K562 (cell line): ENCODE measurements at regions not wholly inside any gene's neighbourhood (a gene's known extent, or its start where the extent isn't known, plus 50 kb on each side); places are given as distances from the start of the nearest gene placed in this dataset.

Experiments
- ATAC-seq: fragments of 200-7000 bp; cut with Tn5 transposase; 3 replicates; pipeline ENCODE4 v1.9.1; 2020; ENCODE audit warnings: moderate library complexity
- BruUV-seq: library from RNA; stranded (reverse); fragments of 400-500 nt; replicated peaks from 2 replicates; lab custom pipeline; 2021; lab: Mats Ljungman, UMichigan
- CTCF ChIA-PET: fragments of 300-600 bp; formaldehyde crosslinking; extraction: SDS; loops from one replicate; lab custom pipeline; 2021; ENCODE audit warnings: low intra/inter-chr PET ratio; lab: Yijun Ruan, JAX
- POLR2A ChIA-PET: fragments of 300-600, 350-650 bp; sonication (Branson Sonifier 250); formaldehyde crosslinking; extraction: SDS; loops from one replicate; lab custom pipeline; 2021; ENCODE audit warnings: antibody characterized with exemption, inconsistent platforms; lab: Yijun Ruan, JAX
- DNase-seq, 4 experiments: peaks; one replicate each; pipeline versions ENCODE4 v3.0.0 to v3.0.0-alpha.2; 2011 to 2018; ENCODE audit warnings: low spot score in 3 of 4, mixed read lengths in 3 of 4; ENCODE audit errors: extremely low read depth in 1 of 4
- FAIRE-seq: peaks from 2 replicates; lab custom pipeline; 2011; peaks lifted over from hg19 to GRCh38; lab: Jason Lieb, UNC
- H2AFZ ChIP-seq: 2 replicates; pipeline ENCODE4 v1.6.0; 2011; ENCODE audit warnings: low read depth, low read length, control low read depth, inconsistent platforms
- H3K27ac ChIP-seq: fragments of 200-600 bp; 3 replicates; pipeline ENCODE4 v1.8.0; 2011; ENCODE audit warnings: low read depth, mild to moderate bottlenecking, control low read depth, inconsistent platforms, low read length, moderate library complexity, mixed read lengths; ENCODE audit errors: extremely low read depth
- H3K27me3 ChIP-seq, 2 experiments: fragments of 300-600 bp in 1 of 2; 2 replicates in 1 of 2; 3 replicates in 1 of 2; pipeline versions ENCODE4 v1.6.0 to v1.8.0; 2011; ENCODE audit warnings: inconsistent platforms in 2 of 2, low read length in 2 of 2, mild to moderate bottlenecking in 1 of 2, mixed read lengths in 1 of 2, moderate library complexity in 1 of 2; ENCODE audit not compliant: control insufficient read depth in 2 of 2, insufficient read depth in 2 of 2
- H3K36me3 ChIP-seq: fragments of 300-600 bp; 3 replicates; pipeline ENCODE4 v1.8.0; 2011; ENCODE audit warnings: mild to moderate bottlenecking, low read length, inconsistent platforms; ENCODE audit not compliant: control insufficient read depth, insufficient read depth
- H3K4me1 ChIP-seq, 2 experiments: fragments of 200-600 bp in 1 of 2; replicated peaks in 1 of 2; 2 replicates in 1 of 2; 3 replicates in 1 of 2; pipeline versions ENCODE4 v1.5.1 to v1.8.0; 2011; ENCODE audit warnings: inconsistent platforms in 2 of 2, low read length in 2 of 2, mild to moderate bottlenecking in 1 of 2, mixed read lengths in 1 of 2, moderate library complexity in 1 of 2; ENCODE audit not compliant: control insufficient read depth in 2 of 2, insufficient read depth in 2 of 2
- H3K4me2 ChIP-seq: 2 replicates; pipeline ENCODE4 v1.6.1; 2011; ENCODE audit warnings: low read length, control low read depth, inconsistent platforms, mixed read lengths; ENCODE audit not compliant: insufficient read depth
- H3K4me3 ChIP-seq: fragments of 200-600 bp; sonication (generic), shearing (Covaris generic); 2 replicates; pipeline ENCODE4 v1.5.1; 2016; ENCODE audit warnings: control low read depth, inconsistent platforms
- H3K79me2 ChIP-seq: fragments of 200-600 bp; 3 replicates; pipeline ENCODE4 v1.8.0; 2011; ENCODE audit warnings: low read length, inconsistent platforms; ENCODE audit not compliant: control insufficient read depth, insufficient read depth
- H3K9ac ChIP-seq, 2 experiments: 2 replicates each; pipeline versions ENCODE4 v1.6.0 to v1.6.1; 2011; ENCODE audit warnings: low read depth in 2 of 2, low read length in 2 of 2, control low read depth in 1 of 2, inconsistent platforms in 1 of 2, mild to moderate bottlenecking in 1 of 2, mixed read lengths in 1 of 2; ENCODE audit not compliant: insufficient read depth in 1 of 2
- H3K9me1 ChIP-seq: one replicate; pipeline ENCODE4 v1.6.0; 2011; ENCODE audit warnings: inconsistent platforms, mild to moderate bottlenecking, low read length, moderate library complexity; ENCODE audit not compliant: control insufficient read depth, insufficient read depth
- H3K9me3 ChIP-seq: replicated peaks from 2 replicates; pipeline ENCODE4 v1.5.1; 2011; ENCODE audit warnings: low read depth, low read length, inconsistent platforms; ENCODE audit not compliant: control insufficient read depth, insufficient read depth
- H4K20me1 ChIP-seq: replicated peaks from 2 replicates; pipeline ENCODE4 v1.6.1; 2011; ENCODE audit warnings: low read length, inconsistent platforms, mixed read lengths; ENCODE audit not compliant: control insufficient read depth, insufficient read depth
- CCNT2 ChIP-seq: IDR thresholded peaks from 2 replicates; pipeline ENCODE4 v1.6.1; 2011; ENCODE audit warnings: borderline replicate concordance, low read depth, mild to moderate bottlenecking, moderate library complexity, mixed read lengths, low read length; ENCODE audit not compliant: insufficient read length; ENCODE audit errors: extremely low read depth
- EHMT2 ChIP-seq: fragments of 450-650 bp; IDR thresholded peaks from 2 replicates; pipeline ENCODE4 v1.6.1; 2018; ENCODE audit warnings: antibody characterized with exemption
- MAFG ChIP-seq: fragments of 450-650 bp; conservative IDR thresholded peaks from 2 replicates; pipeline ENCODE4 v1.6.1; 2016; ENCODE audit warnings: missing genetic modification characterization, missing compliant biosample characterization
- MTA2 ChIP-seq: fragments of 450-650 bp; IDR thresholded peaks from 2 replicates; pipeline ENCODE4 v1.6.1; 2016; ENCODE audit warnings: low read depth
- RNF2 ChIP-seq: sonication (generic); IDR thresholded peaks from 2 replicates; pipeline ENCODE4 v1.6.1; 2016
- SLC30A9 ChIP-seq: fragments of 250-450 bp; sonication (Bioruptor Pico); IDR thresholded peaks from 2 replicates; pipeline ENCODE4 v1.8.0; 2022; ENCODE audit warnings: mild to moderate bottlenecking, moderate library complexity
- ZBTB11 ChIP-seq, 3 experiments: fragments of 200-800 bp in 1 of 3; fragments of 250-450 bp in 1 of 3; fragments of 450-650 bp in 1 of 3; sonication (Bioruptor Pico) in 1 of 3; sonication (Bioruptor generic) in 1 of 3; formaldehyde crosslinking in 1 of 3; IDR thresholded peaks; 2 replicates each; pipeline versions ENCODE4 v1.6.1 to v1.8.0; 2016 to 2022; ENCODE audit warnings: mild to moderate bottlenecking in 2 of 3, missing genetic modification characterization in 2 of 3, missing compliant biosample characterization in 1 of 3, moderate library complexity in 1 of 3
- ZNF589 ChIP-seq: fragments of 200-800 bp; sonication (Bioruptor generic); IDR thresholded peaks from 2 replicates; pipeline ENCODE4 v1.6.1; 2016; ENCODE audit warnings: low read depth, missing genetic modification characterization, missing compliant biosample characterization
- WGBS: fragments of 100-300 bp; shearing (Covaris generic); methylation state at CpG from one replicate; pipeline ENCODE4 v1.1.6; 2016; ENCODE audit warnings: low coverage, mixed read lengths; ENCODE audit not compliant: insufficient coverage; ENCODE audit errors: missing lambda C conversion rate; 5-methylcytosine and 5-hydroxymethylcytosine counted together
- in situ Hi-C: fragments of 300-500 bp; cut with MboI; formaldehyde crosslinking; loops from 4 replicates; pipeline ENCODE4 v1.15.0; 2018; ENCODE audit warnings: inconsistent platforms, mixed read lengths
- intact Hi-C: fragments of 100-400 bp; cut with micrococcal nuclease; formaldehyde crosslinking; loops from 2 replicates; pipeline ENCODE4 v1.14.2; 2022
- TF ChIP-seq, protein P1 (sequence below): fragments of 450-650 bp; IDR thresholded peaks from 2 replicates; pipeline ENCODE4 v1.6.1; 2016
- TF ChIP-seq, protein P2 (sequence below): sonication (generic); IDR thresholded peaks from 2 replicates; pipeline ENCODE4 v1.6.1; 2016

DNA sequence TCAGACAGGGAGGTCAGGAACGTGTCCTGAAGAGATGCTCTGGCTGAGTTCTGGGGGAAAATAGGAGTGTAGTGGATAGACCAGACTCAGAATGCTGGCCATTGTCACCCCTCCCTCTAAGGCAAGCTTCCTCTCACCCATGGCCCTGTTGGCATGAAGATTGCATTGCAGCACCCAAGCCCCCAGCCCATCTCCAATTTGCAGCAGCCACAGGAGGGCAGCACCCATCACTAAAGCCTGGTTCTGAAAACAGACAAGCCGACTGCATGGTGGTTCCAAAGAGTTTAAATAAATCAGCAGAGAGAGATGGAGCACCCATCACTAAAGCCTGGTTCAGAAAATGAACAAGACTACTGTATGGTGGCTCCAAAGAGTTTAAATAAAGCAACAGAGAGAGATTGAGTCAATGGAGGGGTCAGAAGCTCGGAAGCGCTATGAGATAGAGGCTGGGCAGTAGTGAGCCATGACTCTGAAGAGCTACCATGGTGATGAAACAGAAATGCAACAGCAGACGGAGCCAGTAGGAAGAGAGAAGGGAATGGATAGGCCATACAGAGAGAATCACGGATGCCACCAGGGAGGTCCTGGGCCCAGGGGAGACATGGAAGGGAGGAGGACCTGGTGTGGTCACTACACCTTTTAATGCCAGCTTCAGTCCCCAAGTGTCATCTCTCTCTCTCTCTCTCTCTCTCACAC lies 237.9 kb upstream of the MYO3A start (continued):
- TF ChIP-seq SLC30A9 (no peak), ZNF589 (CRISPR knock-in tag) (0 out of 2 replicates have a peak, but pooled peaks have one; percentile 32), MTA2 (no peak), RNF2 (no peak)
- TF ChIP-seq, protein P1, sequence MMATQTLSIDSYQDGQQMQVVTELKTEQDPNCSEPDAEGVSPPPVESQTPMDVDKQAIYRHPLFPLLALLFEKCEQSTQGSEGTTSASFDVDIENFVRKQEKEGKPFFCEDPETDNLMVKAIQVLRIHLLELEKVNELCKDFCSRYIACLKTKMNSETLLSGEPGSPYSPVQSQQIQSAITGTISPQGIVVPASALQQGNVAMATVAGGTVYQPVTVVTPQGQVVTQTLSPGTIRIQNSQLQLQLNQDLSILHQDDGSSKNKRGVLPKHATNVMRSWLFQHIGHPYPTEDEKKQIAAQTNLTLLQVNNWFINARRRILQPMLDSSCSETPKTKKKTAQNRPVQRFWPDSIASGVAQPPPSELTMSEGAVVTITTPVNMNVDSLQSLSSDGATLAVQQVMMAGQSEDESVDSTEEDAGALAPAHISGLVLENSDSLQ = no peak

DNA sequence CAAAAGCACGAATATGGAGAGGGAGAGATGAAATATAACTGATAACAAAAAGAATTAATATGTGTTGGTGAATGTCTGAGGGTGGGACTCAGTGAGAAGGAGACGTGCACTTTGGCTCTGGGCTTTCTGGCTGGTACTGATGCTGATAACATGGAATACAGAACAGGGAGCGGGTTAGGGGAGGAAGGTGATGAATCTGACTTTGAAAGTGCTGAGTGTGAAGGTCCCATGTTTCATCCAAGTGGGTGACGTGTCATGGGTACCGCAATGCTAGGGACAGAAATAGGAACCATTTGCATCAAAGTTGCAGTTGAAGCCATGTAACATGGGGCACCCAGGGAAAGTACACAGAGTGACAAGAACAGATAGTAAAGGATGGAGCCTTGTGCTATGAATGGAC lies 236.6 kb upstream of the MYO3A start:
- DNase-seq (no peak), FAIRE-seq (no peak), ATAC-seq (no peak)
- WGBS = 8% methylated on average over 5 of the region's 5 CpGs
- H3K9me3 ChIP-seq = no peaks in the 10 kb centered on the region
- BruUV-seq = no TSS peak
- no peak overlapping the region for H2AFZ ChIP-seq
- intact Hi-C loops = no loop called here
- POLR2A ChIA-PET = no interaction called here
- no peaks in the 10 kb centered on the region for H3K79me2 ChIP-seq
- TF ChIP-seq CCNT2 (no peak), EHMT2 (no peak), ZBTB11 (CRISPR knock-in tag; IDR thresholded peaks at IDR 0.05) (no peak), MAFG (no peak)
- TF ChIP-seq, protein P2, sequence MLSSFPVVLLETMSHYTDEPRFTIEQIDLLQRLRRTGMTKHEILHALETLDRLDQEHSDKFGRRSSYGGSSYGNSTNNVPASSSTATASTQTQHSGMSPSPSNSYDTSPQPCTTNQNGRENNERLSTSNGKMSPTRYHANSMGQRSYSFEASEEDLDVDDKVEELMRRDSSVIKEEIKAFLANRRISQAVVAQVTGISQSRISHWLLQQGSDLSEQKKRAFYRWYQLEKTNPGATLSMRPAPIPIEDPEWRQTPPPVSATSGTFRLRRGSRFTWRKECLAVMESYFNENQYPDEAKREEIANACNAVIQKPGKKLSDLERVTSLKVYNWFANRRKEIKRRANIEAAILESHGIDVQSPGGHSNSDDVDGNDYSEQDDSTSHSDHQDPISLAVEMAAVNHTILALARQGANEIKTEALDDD = no peak
- H3K4me3 ChIP-seq = no peak overlapping the region
- H3K9me1 ChIP-seq = no peaks in the 10 kb centered on the region
- CTCF ChIA-PET = no interaction called here
- H3K27me3 ChIP-seq = peaks cover 0 to 22% of the 10 kb centered on the region in 2 experiments; a peak in 1 of 5 replicates
- in situ Hi-C loops = no loop called here
- no peak overlapping the region for H3K4me2 ChIP-seq
- no peak overlapping the region for H3K27ac ChIP-seq
- no peaks in the 10 kb centered on the region for H3K36me3 ChIP-seq
- peaks cover 0 to 4% of the 10 kb centered on the region in 2 experiments; a peak in 1 of 5 replicates for H3K4me1 ChIP-seq
- H4K20me1 ChIP-seq = no peaks in the 10 kb centered on the region
- no peak overlapping the region for H3K9ac ChIP-seq
